ENCODE measurements at regions not wholly inside any gene's neighbourhood (a gene's known extent, or its start where the extent isn't known, plus 50 kb on each side); places are given as distances from the start of the nearest gene placed in this dataset.

DNA sequence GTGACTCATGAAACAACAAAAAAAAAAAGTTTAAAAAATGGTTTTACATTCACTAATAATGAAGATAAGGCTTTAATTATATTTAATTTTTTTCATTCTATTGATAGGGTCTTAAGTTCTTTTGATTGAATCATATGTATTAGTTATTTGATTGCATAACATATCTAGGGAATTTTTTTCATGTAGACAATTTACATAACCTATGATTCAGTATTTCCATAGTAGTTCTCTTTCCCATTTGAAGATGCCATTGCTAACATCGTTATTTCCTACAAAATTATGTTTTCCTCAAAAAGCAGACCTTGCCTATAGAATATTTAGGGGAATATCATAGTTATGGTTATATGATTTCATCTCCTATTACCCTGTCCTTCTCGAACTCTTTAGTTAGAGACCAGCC, 463.4 kb downstream of the TFAP2B start:
- Histone ChIP-seq H3K36me3 (ENCODE audit: low read depth) (no peaks in the 10 kb centered on the region), H2AFZ (no peak overlapping the region), H3K4me3 (no peak overlapping the region), H3F3A (ENCODE audit: insufficient read depth, low read depth) (no peaks in the 10 kb centered on the region), H3K9me3 (ENCODE audit: insufficient read depth, low read depth) (no peaks in the 10 kb centered on the region), H3K4me2 (no peak overlapping the region), H4K20me1 (ENCODE audit: insufficient read depth) (no peaks in the 10 kb centered on the region; the same call in 1 of the 2 replicates), H3K27me3 (ENCODE audit: insufficient read depth, low read depth) (no peaks in the 10 kb centered on the region), H3K9me2 (ENCODE audit: insufficient read depth) (no peaks in the 10 kb centered on the region), H3K27ac (no peak overlapping the region), H3K79me2 (ENCODE audit: low read depth) (no peaks in the 10 kb centered on the region), H3K4me1 (replicated peaks; ENCODE audit: insufficient read depth) (no peaks in the 10 kb centered on the region)
- no peak for TF ChIP-seq EZH2 (IDR thresholded peaks at IDR 0.05; ENCODE audit: low read depth)
- TF ChIP-seq, protein P1, sequence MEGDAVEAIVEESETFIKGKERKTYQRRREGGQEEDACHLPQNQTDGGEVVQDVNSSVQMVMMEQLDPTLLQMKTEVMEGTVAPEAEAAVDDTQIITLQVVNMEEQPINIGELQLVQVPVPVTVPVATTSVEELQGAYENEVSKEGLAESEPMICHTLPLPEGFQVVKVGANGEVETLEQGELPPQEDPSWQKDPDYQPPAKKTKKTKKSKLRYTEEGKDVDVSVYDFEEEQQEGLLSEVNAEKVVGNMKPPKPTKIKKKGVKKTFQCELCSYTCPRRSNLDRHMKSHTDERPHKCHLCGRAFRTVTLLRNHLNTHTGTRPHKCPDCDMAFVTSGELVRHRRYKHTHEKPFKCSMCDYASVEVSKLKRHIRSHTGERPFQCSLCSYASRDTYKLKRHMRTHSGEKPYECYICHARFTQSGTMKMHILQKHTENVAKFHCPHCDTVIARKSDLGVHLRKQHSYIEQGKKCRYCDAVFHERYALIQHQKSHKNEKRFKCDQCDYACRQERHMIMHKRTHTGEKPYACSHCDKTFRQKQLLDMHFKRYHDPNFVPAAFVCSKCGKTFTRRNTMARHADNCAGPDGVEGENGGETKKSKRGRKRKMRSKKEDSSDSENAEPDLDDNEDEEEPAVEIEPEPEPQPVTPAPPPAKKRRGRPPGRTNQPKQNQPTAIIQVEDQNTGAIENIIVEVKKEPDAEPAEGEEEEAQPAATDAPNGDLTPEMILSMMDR (conservative IDR thresholded peaks at IDR 0.05): no peak
- POLR2A ChIA-PET (ENCODE audit: unreplicated experiment): no interaction called here
- intact Hi-C loops (cut with micrococcal nuclease; ENCODE audit: unreplicated experiment): no loop called here
- no peak for DNase-seq
- CTCF ChIA-PET: no interaction called here
- no TSS peak for BruUV-seq (replicated peaks)

DNA sequence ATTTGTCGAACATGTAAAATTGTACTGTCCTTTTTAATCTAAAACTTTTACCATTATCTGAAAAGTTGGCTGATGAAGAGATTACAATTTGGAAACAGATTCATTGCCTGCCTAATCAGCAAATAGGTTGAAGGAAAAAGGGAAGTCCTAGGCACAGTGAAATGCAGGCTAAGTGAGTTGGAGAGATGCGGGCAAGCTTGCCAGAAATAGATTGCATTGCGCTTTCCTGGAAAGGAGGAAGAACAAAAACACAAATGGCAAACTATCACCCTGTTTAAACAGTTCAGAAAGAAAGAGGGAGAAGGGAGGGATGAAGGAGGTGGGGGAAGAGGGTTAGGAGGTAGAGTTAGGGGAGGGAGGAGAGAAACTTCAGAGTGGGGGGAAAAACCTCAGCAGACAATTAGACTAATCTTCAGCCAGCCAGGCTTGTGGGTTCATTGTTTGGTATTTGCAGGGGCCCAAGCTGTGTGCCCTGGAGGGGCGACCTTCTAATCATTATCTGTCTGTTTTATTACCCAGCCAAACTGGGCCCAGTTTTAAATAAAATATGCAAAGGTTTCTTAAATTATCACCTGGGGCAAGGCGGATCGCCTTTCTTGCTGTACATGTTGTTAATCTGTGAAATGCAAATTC, 465.2 kb downstream of the TFAP2B start:
- H2AFZ ChIP-seq: no peak overlapping the region
- no peaks in the 10 kb centered on the region for H3K9me2 ChIP-seq (ENCODE audit: insufficient read depth)
- no peaks in the 10 kb centered on the region for H4K20me1 ChIP-seq (ENCODE audit: insufficient read depth)
- H3K36me3 ChIP-seq (ENCODE audit: low read depth): no peaks in the 10 kb centered on the region
- H3F3A ChIP-seq (ENCODE audit: insufficient read depth, low read depth): no peaks in the 10 kb centered on the region
- no peak overlapping the region for H3K4me3 ChIP-seq
- TF ChIP-seq, protein P1 (conservative IDR thresholded peaks at IDR 0.05): no peak
- no peak for TF ChIP-seq EZH2 (IDR thresholded peaks at IDR 0.05; ENCODE audit: low read depth)
- no peak overlapping the region for H3K27ac ChIP-seq
- no peaks in the 10 kb centered on the region for H3K4me1 ChIP-seq (replicated peaks; ENCODE audit: insufficient read depth)
- ChIA-PET CTCF (no interaction called here), POLR2A (ENCODE audit: unreplicated experiment) (no interaction called here)
- no peaks in the 10 kb centered on the region for H3K79me2 ChIP-seq (ENCODE audit: low read depth)
- no peaks in the 10 kb centered on the region for H3K9me3 ChIP-seq (ENCODE audit: insufficient read depth, low read depth)
- intact Hi-C loops (cut with micrococcal nuclease; ENCODE audit: unreplicated experiment): no loop called here
- DNase-seq: no peak
- no peaks in the 10 kb centered on the region for H3K27me3 ChIP-seq (ENCODE audit: insufficient read depth, low read depth)
- no TSS peak for BruUV-seq (replicated peaks)
- no peak overlapping the region for H3K4me2 ChIP-seq

DNA sequence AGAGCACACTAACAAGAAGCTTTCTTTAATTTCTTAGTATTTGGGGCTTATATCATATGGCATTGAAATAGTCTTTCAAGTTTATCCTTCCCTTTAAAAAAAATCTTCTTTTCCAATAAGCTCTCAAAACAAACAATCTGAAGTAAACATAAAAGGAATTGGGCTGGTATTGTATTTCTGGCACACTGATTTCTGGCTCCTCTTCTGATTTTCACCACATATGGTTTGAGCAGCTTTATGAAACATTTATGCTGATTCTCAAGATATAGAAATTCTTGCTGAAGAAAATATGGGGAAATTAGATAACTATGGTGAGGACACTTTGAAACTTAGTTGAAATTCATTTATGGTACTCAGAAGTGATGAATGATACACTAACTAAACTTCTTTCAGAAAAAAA, 467.2 kb downstream of the TFAP2B start:
- Histone ChIP-seq H3K4me3 (no peak overlapping the region), H3K4me2 (no peak overlapping the region), H3K9me2 (ENCODE audit: insufficient read depth) (no peaks in the 10 kb centered on the region), H3K27ac (no peak overlapping the region), H4K20me1 (ENCODE audit: insufficient read depth) (no peaks in the 10 kb centered on the region), H2AFZ (no peak overlapping the region), H3K36me3 (ENCODE audit: low read depth) (no peaks in the 10 kb centered on the region), H3K79me2 (ENCODE audit: low read depth) (no peaks in the 10 kb centered on the region), H3K9me3 (ENCODE audit: insufficient read depth, low read depth) (no peaks in the 10 kb centered on the region), H3F3A (ENCODE audit: insufficient read depth, low read depth) (no peaks in the 10 kb centered on the region), H3K27me3 (ENCODE audit: insufficient read depth, low read depth) (no peaks in the 10 kb centered on the region), H3K4me1 (replicated peaks; ENCODE audit: insufficient read depth) (no peaks in the 10 kb centered on the region)
- ChIA-PET POLR2A (ENCODE audit: unreplicated experiment) (no interaction called here), CTCF (no interaction called here)
- TF ChIP-seq, protein P1 (conservative IDR thresholded peaks at IDR 0.05): no peak
- no peak for TF ChIP-seq EZH2 (IDR thresholded peaks at IDR 0.05; ENCODE audit: low read depth)
- intact Hi-C loops (cut with micrococcal nuclease; ENCODE audit: unreplicated experiment): no loop called here
- no peak for DNase-seq
- no TSS peak for BruUV-seq (replicated peaks)
